GM19324 (cell line): ENCODE measurements at regions not wholly inside any gene's neighbourhood (a gene's known extent, or its start where the extent isn't known, plus 50 kb on each side); places are given as distances from the start of the nearest gene placed in this dataset.
"Not testable (repeated sequence)": the region's sequence is repeated elsewhere in the genome, so short reads cannot be mapped to it uniquely, and the experiment has no call there.

Source experiments
- ATAC-seq: cut with Tn5 transposase; IDR thresholded peaks from one replicate; pipeline ENCODE4 v1.9.1; 2021; ENCODE audit warnings: mild to moderate bottlenecking, moderate library complexity; ENCODE audit not compliant: unreplicated experiment, low FRiP score

DNA sequence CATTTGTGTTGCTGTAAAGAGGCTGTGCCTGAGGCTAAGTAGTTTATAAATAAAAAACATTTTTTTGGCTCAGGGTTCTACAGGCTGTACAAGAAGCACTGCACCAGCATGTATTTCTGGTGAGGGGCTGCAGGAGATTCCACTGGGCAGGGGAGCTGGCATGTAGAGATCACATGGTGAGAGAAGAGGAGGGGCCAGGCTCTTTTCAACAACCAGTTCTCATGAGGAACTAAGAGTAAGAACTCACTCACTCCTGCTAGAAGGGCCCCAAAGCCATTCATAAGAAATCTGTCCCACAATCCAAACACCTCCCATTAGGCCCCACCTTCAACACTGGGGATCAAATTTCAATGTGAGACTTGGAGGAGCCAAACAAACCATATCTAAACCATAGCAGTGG, 214.9 kb upstream of the LMCD1 start:
- no peak for ATAC-seq

DNA sequence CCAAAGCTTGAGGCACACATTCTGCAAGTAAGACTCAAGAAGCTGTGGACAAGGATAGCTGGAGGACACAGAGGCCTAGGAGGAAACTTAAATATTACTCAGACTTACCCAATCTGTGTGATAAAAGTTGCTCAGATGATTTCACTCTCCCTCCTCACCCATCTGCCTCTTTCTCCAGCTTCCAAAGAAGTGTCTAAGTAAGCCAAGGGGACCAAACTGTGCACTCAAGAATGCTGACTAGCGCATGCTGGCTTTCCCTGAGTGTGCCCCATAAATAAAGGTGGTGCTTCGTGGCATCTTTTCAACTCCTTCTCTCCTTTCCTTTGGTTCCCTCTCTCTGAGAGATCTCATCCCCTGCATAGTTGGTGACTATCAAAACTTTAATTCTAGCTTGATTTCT, 211.0 kb upstream of the LMCD1 start:
- no peak for ATAC-seq

DNA sequence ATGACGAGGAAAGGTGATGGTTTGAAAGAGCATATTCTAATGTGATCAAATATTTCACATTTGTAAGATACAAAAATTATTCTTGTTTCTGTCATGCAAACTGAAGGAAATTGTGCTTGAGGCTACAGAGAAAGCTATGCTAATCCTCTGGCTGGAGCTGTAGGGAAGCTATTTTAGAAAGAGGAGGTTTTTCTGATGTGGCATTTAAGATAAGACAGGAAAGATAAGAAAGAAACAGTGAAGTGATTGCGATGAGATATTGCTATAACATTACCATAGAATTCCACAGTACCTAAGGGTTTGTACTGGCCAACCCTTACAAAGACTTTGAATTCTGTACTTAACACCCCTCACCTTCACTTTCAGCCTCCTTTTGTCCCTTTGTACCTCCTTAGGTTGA, 205.2 kb upstream of the LMCD1 start:
- ATAC-seq: no peak

GRCh38 chr3:8298021-8298954, 203.3 kb upstream of the LMCD1 start:
- ATAC-seq: no peak

DNA sequence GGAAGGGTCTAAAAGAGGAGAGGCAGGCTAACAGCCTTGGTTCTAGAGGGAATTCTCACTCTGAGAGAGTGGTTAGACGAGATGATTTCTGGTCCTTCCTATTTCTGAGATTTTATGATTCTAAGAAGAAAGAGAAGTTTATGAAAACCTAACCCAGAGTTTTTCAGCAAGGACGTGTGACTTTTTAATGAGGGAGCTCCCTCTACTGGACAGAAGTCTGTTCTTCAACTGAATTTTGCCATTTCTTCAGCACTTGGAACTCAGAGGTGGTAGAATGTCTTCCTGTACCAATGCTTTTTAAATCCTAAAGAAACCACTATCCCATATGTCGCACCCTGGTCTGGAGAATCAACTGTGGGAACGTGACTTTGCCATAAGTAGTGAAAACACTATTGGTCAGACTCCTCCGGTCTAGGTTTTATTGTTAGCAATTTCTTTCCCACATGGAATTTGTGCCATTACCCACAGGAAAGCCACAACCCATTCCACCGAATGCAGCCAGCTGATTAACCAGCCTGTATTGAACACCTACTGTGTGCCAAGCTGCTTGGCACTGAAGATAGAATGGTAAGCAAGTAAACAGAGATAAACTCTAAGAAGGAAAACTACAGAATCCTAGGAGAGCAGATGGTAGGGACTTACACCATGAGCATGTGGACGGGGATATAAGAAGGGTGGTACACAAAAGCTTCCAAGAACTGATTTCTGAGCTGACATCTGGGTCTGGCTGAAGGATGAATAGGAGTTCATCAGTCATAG, 199.5 kb upstream of the LMCD1 start:
- no peak for ATAC-seq

- no peak for ATAC-seq
Observed at GRCh38 chr3:8303466-8303865, 198.2 kb upstream of the LMCD1 start.

DNA sequence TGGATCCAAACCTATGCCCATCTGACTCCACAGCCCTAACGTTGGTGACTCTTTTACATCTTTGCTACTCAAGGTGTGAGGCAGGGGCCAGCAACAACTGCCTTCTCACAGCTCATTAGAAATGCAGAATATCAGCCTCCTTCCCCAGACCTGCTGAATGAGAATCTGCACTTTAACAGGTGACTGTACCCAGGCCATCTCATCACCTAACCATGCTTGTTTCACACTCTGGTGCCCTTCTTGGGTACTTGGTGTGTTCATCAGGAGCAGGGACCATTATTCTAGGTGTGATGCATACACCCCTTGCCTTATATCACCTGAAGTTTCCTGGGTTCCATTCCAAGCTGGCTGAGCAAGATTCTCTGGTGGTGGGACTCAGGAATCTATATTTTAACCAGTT, 196.3 kb upstream of the LMCD1 start:
- no peak for ATAC-seq

GRCh38 chr3:8307545-8308110, 194.0 kb upstream of the LMCD1 start:
- ATAC-seq: no peak

DNA sequence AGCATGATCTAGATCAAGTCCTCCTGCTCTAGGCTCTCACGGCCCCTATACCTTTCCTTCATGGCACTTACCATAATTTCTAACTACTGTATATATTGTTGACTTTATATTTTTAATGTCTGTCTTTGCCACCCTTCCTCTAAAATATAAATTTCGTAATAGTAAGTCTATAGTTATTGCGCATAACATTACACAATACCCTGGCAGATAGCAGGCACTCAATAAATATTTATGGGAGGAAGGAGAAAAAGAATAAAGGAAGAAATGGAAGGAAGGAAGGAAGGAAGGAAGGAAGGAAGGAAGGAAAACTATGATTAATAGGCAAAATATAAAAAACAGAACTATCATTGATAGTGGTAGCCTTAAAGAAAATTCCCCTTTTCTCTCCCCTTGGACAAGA, 190.3 kb upstream of the LMCD1 start:
- no peak for ATAC-seq

- no peak for ATAC-seq
Observed at GRCh38 chr3:8312685-8313084, 188.9 kb upstream of the LMCD1 start.

DNA sequence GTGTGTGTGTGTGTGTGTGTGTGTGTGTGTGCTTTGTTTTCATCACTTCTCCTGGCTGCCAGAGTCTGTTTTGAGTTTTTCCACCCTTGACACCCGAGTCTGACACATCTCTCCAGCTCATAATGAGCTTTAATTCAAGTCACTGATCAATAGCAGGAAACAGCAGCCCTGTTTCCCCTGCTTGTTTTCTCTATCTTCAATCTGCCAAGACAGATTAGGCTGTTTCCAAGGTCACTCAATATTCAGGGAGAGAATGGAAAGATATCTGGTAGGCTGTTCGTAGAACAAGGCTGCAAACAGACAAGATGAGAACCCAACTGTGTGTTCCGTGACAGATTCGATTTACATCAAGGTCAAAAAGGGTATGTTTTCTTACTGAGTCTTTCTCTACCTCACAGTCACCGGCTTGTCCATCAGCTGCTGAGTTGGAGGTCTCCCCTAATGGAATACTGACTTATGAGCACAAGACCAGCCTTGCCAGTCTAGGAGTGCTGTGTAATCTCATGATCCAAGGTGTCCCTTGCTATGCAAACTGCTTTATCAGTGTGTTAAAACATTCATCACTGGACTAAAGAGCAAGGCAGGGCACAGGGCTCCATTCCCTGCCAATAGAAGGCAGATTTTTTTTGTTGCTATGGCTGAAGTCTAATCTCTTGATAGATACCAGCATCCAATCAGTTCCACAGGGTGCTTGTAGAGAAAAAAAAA, 187.9 kb upstream of the LMCD1 start:
- ATAC-seq: no peak

- not testable (repeated sequence) for ATAC-seq
Observed at GRCh38 chr3:8315526-8315925, 186.1 kb upstream of the LMCD1 start.

- ATAC-seq: no peak
Observed at GRCh38 chr3:8317661-8318649, 183.7 kb upstream of the LMCD1 start.

GRCh38 chr3:8319935-8320634, 181.5 kb upstream of the LMCD1 start:
- no peak for ATAC-seq

- no peak for ATAC-seq
Observed at GRCh38 chr3:8320711-8321458, 180.7 kb upstream of the LMCD1 start.

- ATAC-seq: peak; percentile 62
Observed at GRCh38 chr3:8324747-8325146, 176.9 kb upstream of the LMCD1 start.

GRCh38 chr3:8325306-8325705, 176.3 kb upstream of the LMCD1 start:
- no peak for ATAC-seq

GRCh38 chr3:8325833-8326232, 175.8 kb upstream of the LMCD1 start:
- ATAC-seq: not testable (repeated sequence)
